ENCODE measurements at regions not wholly inside any gene's neighbourhood (a gene's known extent, or its start where the extent isn't known, plus 50 kb on each side); places are given as distances from the start of the nearest gene placed in this dataset.
A peak's percentile ranks its signal among the peaks of the same experiment; 100 is the strongest.

GRCh38 chr15:97146929-97147870 is 813.3 kb upstream of the ARRDC4 start:
- no peaks in the 10 kb centered on the region for H3K79me2 ChIP-seq (ENCODE audit: control insufficient read depth, insufficient read depth, low read length)
- no peak overlapping the region for H3K4me3 ChIP-seq (replicated peaks in 1 of 4; ENCODE audit: control extremely low read depth in 1 of 4, insufficient read depth in 1 of 4, low read depth in 3 of 4, low read length in 4 of 4)
- no peak overlapping the region for H2AFZ ChIP-seq (ENCODE audit: low read length)
- no peaks in the 10 kb centered on the region for H3K4me1 ChIP-seq (ENCODE audit: control insufficient read depth, extremely low read depth, insufficient read depth, low read length)
- H3K9me3 ChIP-seq (ENCODE audit: control insufficient read depth, insufficient read depth, low read depth, low read length): no peaks in the 10 kb centered on the region
- H4K20me1 ChIP-seq (ENCODE audit: control insufficient read depth, extremely low read depth, insufficient read depth, low read length): no peaks in the 10 kb centered on the region
- no peak overlapping the region for H3K4me2 ChIP-seq (ENCODE audit: extremely low read depth, insufficient read depth, low read length)
- H3K27me3 ChIP-seq (ENCODE audit: control insufficient read depth, insufficient read depth, low read length): no peaks in the 10 kb centered on the region
- no peak overlapping the region for H3K27ac ChIP-seq (ENCODE audit: insufficient read depth, low read length)
- no peak overlapping the region for H3K9ac ChIP-seq (ENCODE audit: insufficient read depth, low read length)
- DNase-seq (ENCODE audit: low read depth in 2 of 2): no peak
- H3K36me3 ChIP-seq (ENCODE audit: control insufficient read depth, insufficient read depth, low read length): no peaks in the 10 kb centered on the region
- TF ChIP-seq CTCF (conservative IDR thresholded peaks at IDR 0.05 in 1 of 2, IDR thresholded peaks at IDR 0.05 in 1 of 2; ENCODE audit: low read depth in 1 of 2, low read length in 2 of 2): no peak
- no peak for TF ChIP-seq EZH2 (IDR thresholded peaks at IDR 0.05; ENCODE audit: low read length, missing control alignments)

- no peaks in the 10 kb centered on the region for H3K9me3 ChIP-seq (ENCODE audit: control insufficient read depth, insufficient read depth, low read depth, low read length)
- no peak overlapping the region for H3K4me2 ChIP-seq (ENCODE audit: extremely low read depth, insufficient read depth, low read length)
- no peaks in the 10 kb centered on the region for H3K27me3 ChIP-seq (ENCODE audit: control insufficient read depth, insufficient read depth, low read length)
- H3K9ac ChIP-seq (ENCODE audit: insufficient read depth, low read length): no peak overlapping the region
- no peaks in the 10 kb centered on the region for H3K79me2 ChIP-seq (ENCODE audit: control insufficient read depth, insufficient read depth, low read length)
- no peak overlapping the region for H3K27ac ChIP-seq (ENCODE audit: insufficient read depth, low read length)
- TF ChIP-seq EZH2 (IDR thresholded peaks at IDR 0.05; ENCODE audit: low read length, missing control alignments): no peak
- no peak for TF ChIP-seq CTCF (conservative IDR thresholded peaks at IDR 0.05 in 1 of 2, IDR thresholded peaks at IDR 0.05 in 1 of 2; ENCODE audit: low read depth in 1 of 2, low read length in 2 of 2)
- H4K20me1 ChIP-seq (ENCODE audit: control insufficient read depth, extremely low read depth, insufficient read depth, low read length): no peaks in the 10 kb centered on the region
- H3K4me3 ChIP-seq (replicated peaks in 1 of 4; ENCODE audit: control extremely low read depth in 1 of 4, insufficient read depth in 1 of 4, low read depth in 3 of 4, low read length in 4 of 4): no peak overlapping the region
- no peak for DNase-seq (ENCODE audit: low read depth in 2 of 2)
- no peak overlapping the region for H2AFZ ChIP-seq (ENCODE audit: low read length)
- H3K4me1 ChIP-seq (ENCODE audit: control insufficient read depth, extremely low read depth, insufficient read depth, low read length): no peaks in the 10 kb centered on the region
- H3K36me3 ChIP-seq (ENCODE audit: control insufficient read depth, insufficient read depth, low read length): no peaks in the 10 kb centered on the region
These were observed 807.0 kb upstream of the ARRDC4 start for GRCh38 chr15:97153356-97153965.

- no peak overlapping the region for H3K27ac ChIP-seq (ENCODE audit: insufficient read depth, low read length)
- DNase-seq (ENCODE audit: low read depth in 2 of 2): peak in 1 of 2 donors; percentile 51
- H3K4me3 ChIP-seq (replicated peaks in 1 of 4; ENCODE audit: control extremely low read depth in 1 of 4, insufficient read depth in 1 of 4, low read depth in 3 of 4, low read length in 4 of 4): no peak overlapping the region
- H3K36me3 ChIP-seq (ENCODE audit: control insufficient read depth, insufficient read depth, low read length): no peaks in the 10 kb centered on the region
- H3K27me3 ChIP-seq (ENCODE audit: control insufficient read depth, insufficient read depth, low read length): no peaks in the 10 kb centered on the region
- no peak overlapping the region for H3K4me2 ChIP-seq (ENCODE audit: extremely low read depth, insufficient read depth, low read length)
- no peaks in the 10 kb centered on the region for H3K4me1 ChIP-seq (ENCODE audit: control insufficient read depth, extremely low read depth, insufficient read depth, low read length)
- no peaks in the 10 kb centered on the region for H3K79me2 ChIP-seq (ENCODE audit: control insufficient read depth, insufficient read depth, low read length)
- no peak overlapping the region for H3K9ac ChIP-seq (ENCODE audit: insufficient read depth, low read length)
- no peaks in the 10 kb centered on the region for H4K20me1 ChIP-seq (ENCODE audit: control insufficient read depth, extremely low read depth, insufficient read depth, low read length)
- TF ChIP-seq CTCF (conservative IDR thresholded peaks at IDR 0.05 in 1 of 2, IDR thresholded peaks at IDR 0.05 in 1 of 2; ENCODE audit: low read depth in 1 of 2, low read length in 2 of 2): no peak
- no peak for TF ChIP-seq EZH2 (IDR thresholded peaks at IDR 0.05; ENCODE audit: low read length, missing control alignments)
- no peaks in the 10 kb centered on the region for H3K9me3 ChIP-seq (ENCODE audit: control insufficient read depth, insufficient read depth, low read depth, low read length)
- H2AFZ ChIP-seq (ENCODE audit: low read length): no peak overlapping the region
These were observed 803.7 kb upstream of the ARRDC4 start for GRCh38 chr15:97156739-97157265.

Measured in fibroblast of lung (primary cell).